OCI-M2 (cell line): ENCODE measurements at regions not wholly inside any gene's neighbourhood (a gene's known extent, or its start where the extent isn't known, plus 50 kb on each side); places are given as distances from the start of the nearest gene placed in this dataset.
"Not testable (repeated sequence)": the region's sequence is repeated elsewhere in the genome, so short reads cannot be mapped to it uniquely, and the experiment has no call there.

Experiments
- DNase-seq: peaks from one replicate; lab custom pipeline; 2025; ENCODE audit not compliant: unreplicated experiment; lab: John Stamatoyannopoulos, UW

DNA sequence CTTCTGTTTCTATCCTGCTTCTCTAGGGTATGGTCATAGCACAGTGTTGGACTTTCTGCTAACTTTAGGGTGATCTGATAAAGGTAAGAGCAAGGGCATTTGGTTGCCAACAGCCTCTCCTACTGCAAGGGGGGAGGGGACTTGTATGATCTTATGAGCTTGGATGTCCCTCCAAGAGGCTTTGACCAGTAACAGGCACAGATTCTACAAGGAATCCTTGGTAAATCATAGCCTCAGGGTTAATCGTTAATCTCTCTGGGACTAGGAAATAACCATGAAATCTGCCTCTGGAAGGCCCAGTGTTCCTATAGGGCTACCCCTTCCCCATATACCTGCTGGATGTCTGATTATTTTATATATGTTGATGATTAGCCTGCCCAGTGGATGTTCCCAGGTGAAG is 134.8 kb upstream of the TNFSF4 start:
- no peak for DNase-seq

DNA sequence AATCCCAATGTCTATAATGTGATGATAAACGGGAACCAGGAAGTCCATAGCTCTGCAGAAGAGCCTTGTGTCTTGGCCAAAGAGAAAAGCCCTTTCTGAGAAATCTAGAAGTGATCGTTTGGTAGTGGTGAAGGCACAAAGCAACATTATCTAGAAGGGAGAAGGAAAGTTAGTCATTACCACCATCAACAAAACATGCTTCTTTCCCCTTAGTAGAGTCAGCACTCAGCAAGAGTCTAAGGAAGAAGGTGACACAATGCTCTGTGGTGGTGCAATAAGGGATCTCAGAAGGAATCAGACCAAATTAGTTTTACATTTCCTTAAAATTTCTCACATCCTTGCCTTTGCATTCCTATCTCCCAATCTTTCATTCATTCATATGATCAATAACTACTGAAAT is 134.4 kb upstream of the PRDX6 start:
- DNase-seq = no peak

DNA sequence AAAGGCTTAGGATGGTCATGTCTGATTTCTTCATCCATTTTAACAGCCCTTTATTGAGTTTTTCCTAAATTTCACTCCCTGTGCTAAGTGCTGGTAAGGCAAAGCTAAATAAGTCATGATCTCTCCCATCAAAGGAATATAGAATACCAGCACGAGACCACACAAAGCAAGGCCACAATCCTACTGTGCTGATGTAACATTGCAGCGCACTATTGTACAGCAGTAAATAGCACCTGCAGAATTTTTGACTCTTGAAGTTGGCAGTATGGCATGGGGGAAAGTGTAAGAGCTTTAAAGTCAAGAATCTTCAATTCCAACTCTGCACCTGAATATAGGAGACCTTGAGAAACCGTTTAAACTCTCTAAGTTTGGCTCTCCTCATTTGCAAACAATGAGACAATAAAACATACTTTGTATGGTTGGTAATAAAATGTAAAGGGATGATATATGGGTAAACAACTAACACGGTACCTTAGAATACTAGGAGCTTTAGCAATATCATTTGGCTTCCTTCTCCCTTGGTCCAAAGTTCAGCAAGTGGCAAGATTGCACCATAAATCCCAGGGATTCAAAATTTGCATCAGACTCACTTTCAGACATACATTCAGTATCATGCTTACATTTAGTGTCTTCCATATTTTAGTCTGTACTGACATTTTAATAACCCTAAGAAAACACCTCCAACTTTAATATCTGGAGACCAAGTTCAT is 132.9 kb upstream of the PRDX6 start:
- no peak for DNase-seq

DNA sequence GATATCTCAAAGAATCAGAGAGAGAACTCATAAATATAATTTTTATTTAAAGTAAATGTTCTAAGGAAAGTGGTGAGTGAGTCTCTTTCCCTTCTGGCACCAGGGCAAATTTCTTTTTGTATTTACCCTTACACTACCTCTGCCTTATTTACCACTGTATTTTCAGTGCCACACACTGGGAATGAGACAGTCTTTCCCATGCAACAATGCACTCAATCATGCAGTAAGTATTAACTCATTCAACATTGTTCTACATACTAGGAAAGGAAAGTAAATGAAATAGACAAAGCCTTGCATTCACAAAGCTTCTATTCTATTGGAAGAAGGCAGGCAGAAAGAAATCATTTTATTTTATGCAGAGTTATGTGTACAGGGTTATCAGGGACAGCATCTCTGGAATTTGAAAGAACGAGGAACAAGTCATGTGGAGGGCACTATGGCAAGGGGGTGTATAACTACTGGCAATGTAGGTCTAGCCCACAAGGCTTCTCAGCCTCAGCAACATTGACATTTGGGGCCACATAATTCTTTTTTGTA is 129.8 kb upstream of the PRDX6 start:
- no peak for DNase-seq

DNA sequence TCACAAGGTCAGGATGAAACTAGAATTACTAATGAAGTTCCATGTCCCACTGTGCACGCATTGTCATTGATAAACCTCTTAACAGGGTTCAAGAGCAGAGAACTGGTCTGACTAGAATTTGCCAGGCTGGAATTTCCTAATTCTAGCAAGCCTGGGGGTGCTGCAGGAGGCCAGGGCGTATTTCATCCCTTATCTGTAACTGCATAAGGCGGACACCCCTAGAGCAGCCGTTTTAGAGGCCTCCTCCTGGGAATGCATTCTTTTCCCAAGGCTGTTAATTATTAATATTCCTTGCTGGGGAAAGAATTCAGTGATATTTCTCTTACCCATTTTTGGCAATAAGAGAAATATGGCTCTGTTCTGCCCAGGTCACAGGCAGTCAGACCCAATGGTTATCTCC is 124.5 kb upstream of the PRDX6 start:
- not testable (repeated sequence) for DNase-seq

DNA sequence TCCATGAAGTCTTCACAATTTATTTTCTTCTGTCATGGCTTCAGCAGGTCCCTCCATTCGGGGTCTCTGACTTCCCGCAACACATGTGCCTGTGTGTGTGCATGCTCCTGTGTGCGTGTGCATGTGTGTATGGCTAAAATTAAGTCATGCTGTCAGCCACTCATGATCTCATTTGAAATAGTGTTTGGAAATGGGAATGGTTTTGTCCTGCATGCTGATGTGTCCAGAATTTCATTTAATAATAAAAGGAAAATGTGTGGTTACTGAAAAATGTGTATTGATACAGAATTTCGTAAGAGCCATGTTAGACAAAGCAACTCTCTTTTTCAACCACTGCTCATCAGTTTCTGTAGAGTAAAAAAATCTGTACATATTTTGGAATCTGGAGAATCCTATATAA is 123.8 kb upstream of the PRDX6 start:
- DNase-seq = no peak

DNA sequence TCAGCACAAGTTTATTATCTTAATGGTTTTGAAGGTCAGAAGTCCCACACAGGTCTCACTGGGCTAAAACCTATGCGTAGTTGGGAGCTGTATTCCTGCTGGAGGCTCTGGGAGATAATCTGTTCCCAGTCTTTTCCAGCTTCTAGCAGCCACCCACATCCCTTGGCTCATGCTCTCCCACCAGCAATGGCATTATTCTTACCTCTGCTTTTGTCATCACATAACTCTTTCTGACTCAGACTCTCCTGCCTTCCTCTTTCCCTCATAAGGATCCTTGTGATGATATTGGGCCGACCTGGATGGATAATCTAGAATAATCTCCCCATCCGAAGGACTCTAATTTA is 122.2 kb upstream of the PRDX6 start:
- DNase-seq = no peak

DNA sequence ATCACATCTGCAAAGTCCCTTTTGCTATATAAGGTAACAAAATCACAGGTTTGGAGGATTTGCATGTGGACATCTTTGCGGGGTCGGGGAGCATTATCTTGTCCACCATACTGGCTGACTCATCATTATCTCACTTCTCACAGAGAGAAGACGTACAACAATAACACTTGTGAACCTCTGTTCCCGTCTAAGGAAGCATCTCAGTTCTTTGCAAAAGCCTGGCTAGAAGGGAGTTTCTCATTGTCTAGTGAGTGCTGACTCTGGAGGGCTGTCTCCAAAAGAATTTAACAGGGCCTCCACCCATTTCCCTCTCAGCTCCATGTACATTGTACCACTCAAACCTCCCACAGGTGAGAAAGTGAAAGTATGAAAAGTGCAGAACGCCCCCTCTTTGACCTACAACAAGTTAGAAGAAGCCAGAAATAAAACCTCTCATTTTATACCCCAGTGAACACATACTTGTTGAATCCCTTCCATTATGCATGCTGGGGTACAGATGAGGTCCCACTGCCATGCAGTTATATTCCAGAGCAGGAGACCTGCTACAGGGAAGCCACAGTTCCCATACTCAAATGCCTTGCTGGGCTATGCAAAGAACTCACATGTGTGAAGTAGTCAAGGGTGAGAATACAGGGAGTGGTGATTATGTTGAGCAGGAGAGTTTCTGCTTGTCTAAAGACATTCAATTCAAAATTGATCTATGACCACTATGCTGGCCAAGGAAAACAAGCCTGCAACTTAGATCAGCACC is 121.7 kb upstream of the PRDX6 start:
- no peak for DNase-seq

DNA sequence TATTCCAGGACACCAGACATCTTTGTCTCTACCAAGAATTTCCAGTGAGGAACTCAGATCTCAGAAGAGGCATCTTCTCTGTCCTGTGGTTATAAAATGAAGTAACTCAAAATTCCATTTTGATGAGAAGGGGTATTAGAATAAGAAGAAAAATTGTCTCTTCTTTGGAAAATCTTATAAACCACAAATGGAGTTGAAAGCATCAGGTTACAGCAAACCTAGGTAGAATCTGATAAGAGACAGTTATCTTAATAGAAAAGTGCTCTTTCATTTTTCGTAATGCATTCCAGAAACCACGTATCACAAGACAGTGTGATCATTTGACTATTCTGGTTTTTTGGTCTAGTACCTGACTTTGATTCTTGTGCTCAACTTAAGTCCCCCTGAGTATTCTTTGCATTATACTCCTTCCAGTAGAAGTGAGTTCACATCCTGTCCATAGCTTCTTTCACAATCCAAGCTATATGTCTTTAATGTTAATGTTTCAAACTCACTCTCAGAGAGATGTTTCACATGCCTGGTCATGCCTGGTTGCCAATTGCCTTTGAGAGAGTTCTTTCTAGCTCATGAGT is 120.9 kb upstream of the PRDX6 start:
- DNase-seq = no peak

DNA sequence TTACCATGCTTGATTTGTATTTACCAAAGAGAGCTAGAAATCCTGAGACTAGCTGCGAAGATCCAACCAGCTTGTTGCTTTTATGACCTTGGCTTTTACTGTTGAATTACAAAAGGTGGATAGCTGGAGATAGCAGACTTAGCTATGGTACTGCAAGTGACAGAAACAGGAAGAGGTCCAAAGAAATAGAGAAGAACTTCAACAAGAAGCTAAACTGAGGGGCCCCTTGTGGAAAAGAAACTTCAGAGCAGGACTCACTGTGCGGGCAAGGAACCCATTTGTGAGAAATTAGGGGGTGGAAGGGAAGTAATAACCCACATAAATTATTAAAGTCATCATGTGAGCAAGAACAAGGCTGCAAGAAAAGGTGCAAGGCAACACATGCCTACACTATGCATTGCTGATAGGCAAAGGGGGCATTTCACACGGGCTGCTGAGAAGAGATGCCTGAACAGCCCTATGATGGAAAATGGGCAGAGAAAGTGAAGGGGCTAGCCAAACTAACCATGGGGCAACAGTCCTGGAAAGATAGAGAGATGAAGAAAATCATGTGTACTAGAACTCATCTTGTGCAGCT is 116.6 kb upstream of the PRDX6 start:
- DNase-seq = no peak

DNA sequence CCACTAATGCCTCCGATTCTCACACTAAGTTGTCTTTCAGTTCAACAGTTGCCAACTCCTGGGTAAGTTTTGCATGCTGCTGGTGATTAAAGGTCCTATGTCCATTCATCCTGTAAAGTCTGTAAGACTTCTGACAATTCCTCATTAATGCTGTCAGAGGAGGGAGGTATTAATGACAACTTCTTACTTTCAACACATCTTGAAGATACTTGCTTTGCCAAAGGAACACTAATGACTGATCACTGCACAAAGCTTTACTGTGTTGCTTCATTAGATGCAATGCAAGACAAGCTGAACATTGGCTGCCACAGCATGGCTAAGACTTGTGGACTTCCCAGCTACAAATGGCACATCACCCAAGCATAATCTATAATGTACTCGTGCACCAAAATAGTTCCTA is 114.6 kb upstream of the PRDX6 start:
- DNase-seq = no peak

DNA sequence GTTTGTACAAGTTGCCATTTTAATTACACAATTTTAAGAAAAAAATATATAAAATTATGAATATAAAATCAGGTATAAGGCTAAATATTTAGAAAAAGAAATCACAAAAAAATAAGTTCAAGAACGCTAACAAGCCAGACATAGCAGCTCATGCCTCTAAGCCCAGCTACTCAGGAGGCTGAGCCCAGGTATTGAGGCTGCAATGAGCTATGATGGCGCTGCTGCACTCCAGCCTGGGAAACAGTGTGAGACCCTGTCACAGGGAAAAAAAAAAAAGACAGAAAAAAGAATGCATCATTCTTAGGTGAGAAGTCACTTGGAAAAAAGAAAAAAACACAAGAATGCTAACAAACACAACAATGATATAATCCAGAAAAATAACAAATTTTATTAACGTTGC is 112.3 kb upstream of the PRDX6 start:
- no peak for DNase-seq

DNA sequence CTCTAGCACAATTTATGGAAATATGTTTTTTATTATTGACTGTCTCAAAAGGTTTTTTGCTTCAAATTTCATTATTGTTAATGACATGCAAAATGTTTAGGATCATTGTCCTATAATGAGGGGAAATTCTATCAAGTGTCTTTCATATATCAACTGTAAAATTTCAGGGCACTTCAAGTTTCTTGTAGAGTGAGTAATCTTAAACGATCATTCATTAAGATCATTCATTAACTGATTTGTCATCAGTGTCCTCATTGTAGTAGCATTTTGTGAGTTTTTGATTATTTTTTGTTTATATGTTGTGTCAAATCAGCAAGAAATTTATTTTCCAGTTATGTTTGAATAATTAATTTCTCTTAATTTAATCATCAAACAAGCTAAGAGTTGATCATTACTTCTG is 111.8 kb upstream of the PRDX6 start:
- DNase-seq = no peak

DNA sequence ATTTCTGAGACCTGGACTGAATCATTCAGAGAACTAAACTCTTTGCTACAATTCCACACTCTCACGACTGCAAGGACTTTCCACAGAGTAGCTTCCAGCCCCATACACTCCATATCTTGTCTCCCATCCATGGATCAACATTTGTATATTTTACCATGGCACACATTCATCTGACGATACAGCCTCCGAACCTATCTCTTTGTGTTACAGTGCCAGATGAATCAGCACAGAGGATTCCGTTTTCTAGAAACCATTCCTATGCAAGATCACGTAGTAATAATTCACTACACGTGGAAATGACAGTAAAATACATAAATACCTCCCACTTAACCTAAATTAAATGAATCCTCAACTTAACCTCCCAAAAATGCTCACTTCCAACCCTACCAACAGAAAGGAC is 110.0 kb upstream of the PRDX6 start:
- no peak for DNase-seq

DNA sequence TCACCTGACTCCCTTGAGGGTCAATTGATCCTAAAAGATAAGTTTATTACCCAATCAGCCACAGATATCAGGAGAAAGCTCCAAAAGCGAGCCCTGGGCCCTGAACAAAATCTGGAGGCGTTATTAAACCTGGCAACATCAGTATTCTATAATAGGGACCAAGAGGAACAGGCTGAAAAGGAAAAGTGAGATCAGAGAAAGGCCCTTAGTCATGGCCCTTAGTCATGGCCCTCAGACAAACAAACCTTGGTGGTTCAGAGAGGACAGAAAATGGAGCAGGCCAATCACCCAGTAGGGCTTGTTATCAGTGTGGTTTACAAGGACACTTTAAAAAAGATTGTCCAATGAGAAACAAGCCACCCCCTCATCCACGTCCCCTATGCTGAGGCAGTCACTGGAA is 106.5 kb upstream of the PRDX6 start:
- not testable (repeated sequence) for DNase-seq

DNA sequence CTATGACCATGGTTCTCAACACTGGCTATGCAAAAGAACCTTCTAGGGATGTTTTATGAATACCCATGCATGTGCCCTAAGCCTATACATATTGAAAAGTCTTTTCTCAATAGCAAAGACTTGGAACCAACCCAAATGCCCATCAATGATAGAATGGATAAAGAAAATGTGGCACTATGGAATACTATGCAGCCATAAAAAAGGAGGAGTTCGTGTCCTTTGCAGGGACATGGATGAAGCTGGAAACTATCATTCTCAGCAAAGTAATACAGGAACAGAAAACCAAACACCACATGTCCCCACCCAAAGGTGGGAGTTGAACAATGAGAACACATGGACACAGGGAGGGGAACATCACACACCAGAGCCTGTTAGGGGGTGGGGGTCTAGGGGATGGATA is 101.1 kb upstream of the PRDX6 start:
- DNase-seq = not testable (repeated sequence)

DNA sequence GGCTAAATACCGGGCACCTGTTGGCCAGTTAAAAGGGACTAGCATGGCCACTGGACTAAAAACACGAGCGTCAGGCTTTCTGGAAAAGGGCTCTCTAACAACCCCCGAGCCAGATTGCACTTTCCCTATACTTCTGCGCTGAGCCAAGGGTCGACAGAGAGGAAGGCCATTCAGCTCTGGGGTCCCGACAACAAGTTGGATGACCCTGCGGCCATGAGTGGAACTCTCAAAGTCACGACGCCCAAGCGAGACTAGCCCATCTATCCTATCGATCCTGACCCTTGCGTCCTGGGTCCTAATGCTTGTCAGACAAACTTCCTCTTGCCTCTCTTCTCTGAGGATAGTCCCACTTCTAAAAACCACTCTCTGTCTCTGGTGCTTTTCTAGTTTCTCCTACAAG is 99.9 kb upstream of the PRDX6 start:
- no peak for DNase-seq

DNA sequence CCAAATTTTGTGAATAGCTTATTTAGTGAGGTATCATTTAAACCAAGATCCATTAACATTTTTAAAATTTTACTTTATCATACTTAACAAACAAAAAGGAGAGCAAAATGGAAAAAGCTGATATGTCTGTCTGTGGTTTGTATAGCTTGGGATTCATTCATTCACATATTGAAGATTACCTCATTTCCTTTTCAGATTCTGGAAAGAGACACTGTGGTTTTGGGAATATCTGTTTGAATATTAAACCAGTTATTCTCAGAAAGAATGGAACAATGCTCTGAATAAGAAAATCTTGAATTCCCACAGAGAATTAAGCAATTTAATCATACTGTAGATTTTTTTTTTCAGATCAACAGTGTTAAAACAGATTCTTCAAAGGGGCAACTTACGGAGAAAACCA is 93.8 kb upstream of the PRDX6 start:
- no peak for DNase-seq

DNA sequence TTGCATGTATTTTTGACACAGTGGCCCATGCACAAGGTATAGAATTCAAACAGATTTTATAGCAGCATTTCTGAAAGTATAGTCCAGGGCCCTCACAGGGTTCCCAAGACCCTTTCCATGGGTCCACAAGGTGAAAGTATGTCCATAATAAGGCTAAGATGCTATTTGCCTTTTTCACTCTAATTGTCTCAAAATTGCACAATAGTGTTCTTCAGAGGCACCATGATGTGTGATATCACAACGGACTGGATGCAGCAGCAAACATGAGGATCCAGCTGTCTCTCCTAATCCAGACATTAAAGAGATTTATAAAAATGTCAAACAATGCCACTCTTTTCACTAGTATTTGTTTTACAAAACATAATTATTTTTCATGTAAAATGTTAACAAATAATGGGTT is 88.8 kb upstream of the PRDX6 start:
- no peak for DNase-seq

DNA sequence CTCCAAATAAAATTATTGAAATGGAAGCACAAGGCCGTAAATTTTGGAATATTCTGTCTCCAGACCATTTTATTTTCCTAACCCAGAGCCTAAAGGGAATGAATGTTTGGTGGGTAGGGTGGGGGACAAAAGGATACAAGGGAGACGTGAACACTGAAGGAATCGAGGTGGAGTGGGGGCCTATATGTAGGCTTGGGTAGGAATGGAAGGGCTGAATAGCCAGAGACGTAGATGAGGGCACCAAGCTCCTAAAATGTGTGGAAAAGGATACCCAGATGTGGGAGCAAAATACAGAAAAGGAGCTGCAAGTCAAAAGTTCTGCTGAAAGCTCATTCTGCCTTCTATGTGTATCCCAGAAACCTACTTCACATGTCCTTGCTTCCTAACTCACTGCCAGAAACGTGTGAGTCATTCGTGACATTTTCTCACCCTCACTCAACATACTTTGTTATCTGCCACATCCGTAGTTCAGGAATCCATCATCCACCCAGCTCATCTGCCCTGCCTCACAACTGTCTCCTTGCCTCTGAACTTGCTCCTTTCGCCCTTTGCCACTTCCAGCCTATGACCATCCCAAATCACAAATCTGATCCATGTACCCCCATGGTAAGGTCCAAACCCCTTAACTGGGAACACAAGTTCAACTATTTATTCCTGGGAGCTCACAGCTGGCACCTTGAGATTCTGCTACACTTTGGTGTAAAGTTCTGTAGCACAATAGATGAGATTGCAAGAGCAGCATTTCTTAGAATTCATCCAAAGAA is 84.1 kb upstream of the PRDX6 start:
- DNase-seq = no peak

DNA sequence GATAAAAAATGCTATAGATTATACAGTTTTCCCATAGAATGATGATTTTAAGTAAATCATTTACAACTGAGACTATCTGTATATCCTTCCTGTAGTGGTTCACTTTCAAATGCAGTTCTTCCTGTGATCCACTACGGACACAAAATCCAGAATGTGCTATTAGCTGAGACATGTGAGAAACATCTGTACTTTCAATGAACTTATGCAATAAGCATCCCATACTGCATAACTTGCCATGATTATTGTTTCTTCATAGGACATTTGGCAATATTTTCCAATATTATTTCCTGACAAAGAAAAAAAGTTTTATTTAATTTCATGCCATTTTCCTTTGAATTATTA is 83.5 kb upstream of the PRDX6 start:
- DNase-seq = no peak
